Umbilical cord (tissue), 1 donor: ENCODE measurements at regions not wholly inside any gene's neighbourhood (a gene's known extent, or its start where the extent isn't known, plus 50 kb on each side); places are given as distances from the start of the nearest gene placed in this dataset.

Experiments used
- DNase-seq: peaks from one replicate; pipeline ENCODE4 v3.0.0-alpha.2; 2015; ENCODE audit warnings: low spot score

DNA sequence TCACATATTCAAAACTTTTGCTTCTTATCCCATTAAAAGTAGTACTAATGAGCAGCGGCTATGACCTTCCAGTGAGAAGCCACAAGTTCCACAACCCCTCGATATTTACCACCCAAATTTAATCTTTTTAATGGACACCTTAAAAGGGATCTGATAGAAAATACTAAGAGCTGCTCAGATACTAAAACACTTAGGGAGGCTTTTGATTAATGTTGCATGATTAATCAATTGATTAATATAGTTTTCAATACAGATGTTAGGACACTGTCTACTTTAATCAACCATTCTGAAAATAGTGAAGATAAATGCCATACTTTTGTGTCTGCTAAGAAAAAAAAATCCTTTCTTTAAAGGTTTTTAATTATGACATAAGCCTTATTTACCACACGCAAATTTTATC is 1312.8 kb upstream of the ACVR2A start:
- no peak for DNase-seq

DNA sequence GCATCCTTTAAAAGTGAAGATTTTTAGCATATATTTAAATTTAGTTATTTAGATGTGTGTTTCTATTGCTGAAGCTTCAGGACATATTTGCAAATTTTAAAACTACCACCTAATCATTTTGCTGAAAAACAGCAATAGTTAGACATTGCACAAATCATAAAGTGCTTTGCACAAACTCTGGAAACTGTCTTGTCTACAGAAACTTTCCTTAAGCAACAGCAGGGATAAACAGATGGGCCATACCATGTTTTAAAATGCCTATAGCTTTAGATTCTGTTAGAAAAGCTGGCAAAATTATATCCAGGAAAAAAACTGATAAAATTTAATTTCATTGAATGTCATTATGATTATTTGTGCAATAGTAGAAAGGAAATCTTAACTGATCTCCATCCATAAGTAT is 1313.9 kb upstream of the ACVR2A start:
- DNase-seq = peak; percentile 19

- no peak for DNase-seq
Measured at GRCh38 chr2:146527166-146527565, 1317.7 kb upstream of the ACVR2A start.

DNA sequence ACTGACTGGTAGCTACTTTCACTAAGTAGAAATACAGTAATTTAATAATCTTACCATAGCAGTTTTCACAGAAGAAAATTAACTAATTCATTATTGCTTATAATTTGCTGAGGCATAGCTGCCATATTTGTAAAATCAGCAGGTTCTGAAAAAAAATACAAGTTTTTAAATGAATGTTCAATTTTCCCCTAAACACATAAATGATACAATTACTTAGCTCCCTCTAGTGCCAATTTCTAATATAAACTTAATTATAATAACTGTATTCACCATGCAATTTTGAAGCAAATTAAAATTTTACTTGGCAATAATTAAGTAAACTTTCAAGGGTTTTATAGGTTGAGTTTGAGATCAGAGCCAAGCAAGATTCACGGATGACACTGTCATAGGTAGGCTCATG is 1321.6 kb upstream of the ACVR2A start:
- DNase-seq = peak; percentile 8

DNA sequence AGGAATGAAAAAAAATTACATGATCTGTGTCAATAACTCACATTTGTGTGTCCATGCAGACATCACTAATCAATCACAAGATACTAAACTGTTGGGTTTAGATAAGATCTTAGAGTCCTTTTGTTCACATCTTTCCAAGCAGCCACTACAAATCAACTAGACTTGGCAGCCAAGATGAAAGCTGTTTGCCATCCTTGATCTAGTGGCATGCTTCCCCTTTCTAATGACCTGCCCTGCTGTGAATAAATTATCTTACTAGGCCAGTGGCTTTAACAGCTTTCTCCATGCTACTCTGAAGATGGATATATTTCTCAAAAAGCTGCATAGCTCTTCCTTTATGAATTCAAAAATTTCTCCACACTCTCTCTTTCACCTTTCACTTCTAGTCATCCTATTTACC is 1338.0 kb upstream of the ACVR2A start:
- DNase-seq = no peak

DNA sequence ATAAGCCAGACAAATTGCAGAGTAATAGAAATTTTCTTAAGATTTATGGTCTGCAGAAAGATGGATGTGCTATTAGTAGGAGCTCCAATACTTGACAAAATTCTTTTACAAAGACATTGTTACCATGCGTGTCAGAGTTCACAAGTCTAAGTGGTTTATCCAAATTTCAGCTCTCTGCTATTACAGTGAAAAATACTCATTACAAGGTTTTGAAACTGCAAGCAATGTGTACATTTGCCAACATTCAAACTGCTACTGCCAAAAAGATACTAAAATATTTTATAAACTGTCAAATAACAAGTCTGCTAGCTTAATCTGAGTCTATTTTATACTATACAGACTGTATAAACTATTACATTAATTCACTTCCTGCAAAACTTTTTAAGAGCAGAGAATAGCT is 1341.5 kb upstream of the ACVR2A start:
- peak; percentile 7 for DNase-seq

DNA sequence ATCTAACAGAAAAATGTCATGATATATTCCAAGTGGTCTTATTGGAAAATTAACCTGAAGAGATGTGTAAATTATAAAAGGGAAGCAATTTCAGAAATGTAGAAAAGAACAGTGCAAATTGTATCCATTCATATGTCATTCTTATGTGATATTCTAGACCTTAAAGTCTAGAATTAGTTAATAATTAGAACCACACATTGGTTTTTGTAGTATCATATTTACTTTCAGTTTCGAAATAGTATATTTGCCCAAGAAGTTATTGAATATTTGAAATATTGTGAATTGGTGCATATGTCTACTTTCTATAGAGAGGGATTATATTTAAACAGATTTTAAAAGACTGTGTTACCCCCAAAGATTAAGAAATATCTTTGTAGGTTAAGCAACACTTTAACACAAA is 1348.6 kb upstream of the ACVR2A start:
- no peak for DNase-seq

- DNase-seq = no peak
Measured at GRCh38 chr2:146489386-146489785, 1355.4 kb upstream of the ACVR2A start.

DNA sequence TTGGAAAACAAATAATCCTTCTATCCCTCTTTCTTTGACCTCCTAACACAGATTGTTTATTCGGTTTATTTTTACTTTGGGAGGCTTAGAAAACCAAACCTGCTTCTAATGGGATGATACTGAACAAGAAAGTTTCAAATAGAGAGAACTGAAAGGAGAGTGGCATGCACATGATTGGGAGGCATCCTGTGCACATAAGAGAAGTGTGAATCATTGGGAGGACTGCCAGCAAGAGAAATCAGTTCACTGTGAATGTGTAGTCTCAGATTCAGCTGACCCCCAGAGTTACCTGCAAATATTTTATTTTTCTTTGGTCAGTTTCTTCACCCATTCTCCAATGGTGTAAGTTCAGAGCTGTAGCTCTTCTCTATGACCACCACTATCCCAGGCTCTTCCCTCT is 1363.2 kb upstream of the ACVR2A start:
- no peak for DNase-seq

- no peak for DNase-seq
Measured at GRCh38 chr2:146477383-146477782, 1367.4 kb upstream of the ACVR2A start.

- no peak for DNase-seq
Measured at GRCh38 chr2:146468578-146468977, 1376.3 kb upstream of the ACVR2A start.

DNA sequence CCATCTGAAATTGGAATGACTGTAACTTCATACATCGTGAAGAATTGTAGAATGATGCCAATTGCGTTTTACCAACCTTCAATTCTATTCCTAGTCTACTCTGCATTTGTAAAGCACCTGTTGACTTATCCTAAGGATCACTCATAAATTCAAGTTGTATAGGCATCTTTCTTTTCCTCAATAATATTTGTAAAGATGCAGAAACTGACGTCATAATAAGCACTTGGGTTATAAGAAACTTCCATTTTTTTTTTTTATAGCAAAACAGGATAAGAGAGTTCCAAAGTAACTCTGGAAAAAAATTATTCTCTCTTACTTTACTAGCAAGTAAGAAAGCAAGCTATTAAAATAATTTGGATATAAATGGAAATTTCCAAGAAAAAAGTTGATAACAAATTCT is 1377.4 kb upstream of the ACVR2A start:
- no peak for DNase-seq

GRCh38 chr2:146465460-146465859 is 1379.4 kb upstream of the ACVR2A start:
- DNase-seq = no peak

GRCh38 chr2:146461068-146461467 is 1383.8 kb upstream of the ACVR2A start:
- no peak for DNase-seq

DNA sequence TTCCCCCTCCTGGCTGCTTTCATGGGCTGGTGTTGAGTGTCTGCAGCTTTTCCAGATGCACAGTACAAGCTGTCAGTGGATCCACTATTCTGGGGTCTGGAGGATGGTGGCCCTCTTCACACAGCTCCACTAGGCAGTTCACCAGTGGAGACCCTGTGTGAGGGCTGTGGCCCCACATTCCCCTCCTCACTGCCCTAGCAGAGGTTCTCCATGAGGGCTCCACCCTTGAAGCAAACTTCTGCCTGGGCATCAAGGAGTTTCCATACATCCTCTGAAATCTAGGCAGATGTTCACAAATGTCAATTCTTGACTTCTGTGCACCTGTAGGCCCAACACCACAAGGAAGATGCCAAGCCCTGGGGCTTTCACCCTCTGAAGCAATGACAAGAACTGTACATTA is 1386.2 kb upstream of the ACVR2A start:
- no peak for DNase-seq

GRCh38 chr2:146457221-146457620 is 1387.6 kb upstream of the ACVR2A start:
- no peak for DNase-seq

DNA sequence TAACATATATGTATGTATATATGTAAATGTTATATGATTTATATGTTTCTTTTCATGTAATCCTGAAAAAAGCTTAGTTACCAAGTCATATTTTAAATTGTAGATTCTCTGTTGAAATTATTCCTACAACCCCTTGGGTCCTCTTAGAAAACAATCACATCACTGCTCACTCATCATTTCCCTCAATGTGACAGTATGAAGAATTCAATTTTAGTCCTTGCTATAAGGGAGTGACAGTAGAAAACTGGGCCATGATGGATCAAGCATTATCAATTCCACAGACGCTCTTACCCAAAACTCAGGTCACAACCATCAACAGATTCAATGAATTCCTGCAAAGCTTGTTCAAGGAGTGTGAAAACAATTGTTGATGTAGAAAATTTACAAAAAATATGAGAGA is 1389.5 kb upstream of the ACVR2A start:
- no peak for DNase-seq

DNA sequence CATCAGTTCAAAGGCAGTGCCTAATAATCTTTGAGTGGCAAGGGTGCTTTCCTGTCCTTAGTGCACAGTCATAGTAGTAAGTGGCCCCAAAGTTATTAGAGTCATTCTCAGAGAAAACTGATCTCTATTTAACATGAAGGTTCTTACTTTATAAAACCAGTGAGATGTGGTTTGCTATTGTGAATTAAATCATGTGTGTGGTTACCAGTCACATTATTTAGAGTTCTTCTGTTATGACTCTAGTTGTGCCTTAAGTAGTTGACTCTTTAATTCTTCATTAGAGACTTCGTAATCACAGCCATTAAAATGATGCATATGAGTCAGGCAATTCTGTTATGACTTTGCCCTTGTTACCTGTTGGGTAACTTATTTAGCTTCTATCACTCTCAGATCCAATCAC is 1392.9 kb upstream of the ACVR2A start:
- no peak for DNase-seq

DNA sequence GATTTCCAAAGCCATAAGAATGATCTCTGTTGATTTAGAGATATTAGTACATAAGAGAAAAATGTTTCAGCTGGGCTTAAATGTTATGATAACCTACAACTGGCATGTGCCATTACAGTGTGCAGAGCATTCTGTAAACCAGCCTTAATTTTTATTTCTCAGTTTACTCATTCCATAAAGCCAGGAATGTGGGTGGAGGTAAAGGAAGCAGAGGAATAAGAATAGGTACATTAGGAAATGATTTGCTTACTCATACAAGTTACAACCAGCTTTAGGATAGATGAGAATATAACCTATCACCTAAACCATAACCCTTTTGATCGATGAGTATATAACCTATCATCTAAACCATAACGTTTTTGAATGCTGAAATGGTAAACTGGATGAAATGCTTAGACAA is 1394.7 kb upstream of the ACVR2A start:
- no peak for DNase-seq

DNA sequence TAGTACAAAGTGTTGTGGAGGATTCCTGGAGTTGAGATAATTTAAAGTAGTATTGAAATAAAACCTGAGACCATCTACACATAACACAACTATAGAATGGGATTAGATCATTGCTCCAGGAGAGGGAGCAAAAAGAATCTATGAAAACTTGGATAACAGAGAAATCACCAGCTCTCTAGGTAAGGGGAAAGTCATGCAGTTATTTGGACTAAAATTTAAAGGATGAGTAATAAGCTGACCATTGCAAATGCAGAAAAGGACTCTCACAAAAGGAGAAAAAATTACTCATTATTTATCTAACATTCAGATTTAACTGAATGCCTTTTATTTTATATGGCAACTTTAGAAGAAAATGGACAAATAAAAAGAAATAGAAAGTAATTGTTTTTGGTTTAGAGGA is 1399.8 kb upstream of the ACVR2A start:
- DNase-seq = no peak

DNA sequence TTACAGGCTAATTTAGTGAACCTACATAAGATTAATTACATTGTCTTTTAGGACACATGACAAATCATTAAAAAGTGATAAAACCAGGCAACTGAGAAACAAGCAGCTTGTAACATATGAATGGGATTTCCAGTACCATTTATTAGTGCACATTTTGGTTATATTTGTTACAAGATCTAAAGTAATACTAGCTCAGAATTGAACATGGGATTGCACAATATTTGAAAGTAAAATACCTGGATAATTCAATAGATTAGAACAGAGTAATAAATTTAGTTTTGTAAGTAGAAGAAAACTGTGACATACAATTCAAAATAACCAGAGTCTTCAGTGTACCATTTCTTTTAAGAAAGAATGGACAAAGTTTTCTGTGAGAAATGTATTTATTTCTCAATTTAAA is 1400.7 kb upstream of the ACVR2A start:
- DNase-seq = no peak

GRCh38 chr2:146438246-146438645 is 1406.6 kb upstream of the ACVR2A start:
- DNase-seq = no peak

DNA sequence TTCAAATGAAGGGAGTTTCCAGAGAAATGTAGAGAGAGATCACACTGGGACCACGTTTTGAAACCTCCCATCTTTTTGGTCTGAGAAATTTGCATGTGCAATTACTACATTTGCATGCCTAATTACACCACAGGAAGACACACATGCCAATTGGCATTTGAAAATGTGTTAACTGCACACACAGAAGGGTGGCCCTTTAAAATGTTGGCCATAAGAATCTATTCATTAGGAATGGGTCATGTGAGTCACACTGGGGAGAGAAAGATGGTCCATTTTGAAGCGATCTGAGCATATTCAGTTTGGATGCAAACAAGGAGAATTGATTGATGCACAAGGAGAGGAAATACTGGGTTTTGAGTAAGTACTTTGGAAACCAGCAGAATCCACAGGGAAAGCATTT is 1407.1 kb upstream of the ACVR2A start:
- DNase-seq = no peak

DNA sequence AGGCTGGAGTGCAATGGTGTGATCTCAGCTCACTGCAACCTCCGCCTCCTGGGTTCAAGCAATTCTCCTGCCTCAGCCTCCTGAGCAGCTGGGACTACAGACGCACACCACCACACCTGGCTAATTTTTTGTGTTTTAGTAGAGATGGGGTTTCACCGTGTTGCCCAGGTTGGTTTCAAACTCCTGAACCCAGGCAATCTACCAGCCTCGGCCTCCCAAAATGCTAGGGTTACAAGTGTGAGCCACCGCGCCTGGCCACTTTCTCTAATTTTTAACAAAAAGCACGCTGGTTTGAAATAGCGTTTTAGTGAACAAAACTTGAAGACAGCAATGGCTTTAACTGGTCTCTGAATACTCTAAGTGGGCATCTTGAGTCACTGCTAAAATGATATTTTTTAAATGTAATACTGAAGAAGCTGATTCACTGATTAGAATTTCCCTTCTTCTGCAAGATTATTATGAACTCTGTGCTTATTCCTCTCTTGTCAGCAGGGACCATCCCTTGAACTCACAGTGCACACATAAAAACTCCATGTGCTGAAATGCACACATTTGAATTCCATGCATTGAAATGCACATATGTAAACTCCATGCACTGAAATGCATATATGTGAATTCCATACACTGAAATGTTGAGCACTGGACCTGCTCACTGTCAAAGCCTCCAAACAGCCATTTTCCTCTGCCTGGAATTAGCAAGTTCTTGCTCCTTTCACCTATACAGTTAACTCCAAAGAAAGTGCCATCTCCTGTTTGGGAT is 1411.5 kb upstream of the ACVR2A start:
- DNase-seq = no peak
